ENCODE measurements at regions not wholly inside any gene's neighbourhood (a gene's known extent, or its start where the extent isn't known, plus 50 kb on each side); places are given as distances from the start of the nearest gene placed in this dataset.
A peak's percentile ranks its signal among the peaks of the same experiment; 100 is the strongest.

DNA sequence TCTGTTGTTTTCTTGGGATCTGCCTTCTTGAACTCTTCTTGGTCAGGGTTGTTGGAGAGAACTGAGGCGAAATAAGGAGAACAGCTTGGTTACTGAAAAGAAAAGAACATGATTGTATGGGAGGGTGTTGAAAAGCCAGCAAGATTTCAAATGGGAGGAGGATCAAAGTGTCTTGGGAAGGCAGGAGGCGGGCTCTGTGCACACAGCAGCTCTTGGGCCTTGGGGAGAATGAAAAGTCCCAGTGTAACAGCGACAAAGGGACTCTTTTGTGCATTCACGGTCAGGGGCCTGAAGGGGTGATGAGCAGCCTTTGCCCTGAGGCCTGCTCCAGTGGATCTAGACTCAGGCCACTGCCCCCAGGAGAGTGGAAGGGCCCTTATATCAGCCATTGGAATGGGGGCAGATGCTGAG lies 135.4 kb downstream of the ADAMTS15 start:
- DNase-seq (ENCODE audit: low read depth), result no peak

DNA sequence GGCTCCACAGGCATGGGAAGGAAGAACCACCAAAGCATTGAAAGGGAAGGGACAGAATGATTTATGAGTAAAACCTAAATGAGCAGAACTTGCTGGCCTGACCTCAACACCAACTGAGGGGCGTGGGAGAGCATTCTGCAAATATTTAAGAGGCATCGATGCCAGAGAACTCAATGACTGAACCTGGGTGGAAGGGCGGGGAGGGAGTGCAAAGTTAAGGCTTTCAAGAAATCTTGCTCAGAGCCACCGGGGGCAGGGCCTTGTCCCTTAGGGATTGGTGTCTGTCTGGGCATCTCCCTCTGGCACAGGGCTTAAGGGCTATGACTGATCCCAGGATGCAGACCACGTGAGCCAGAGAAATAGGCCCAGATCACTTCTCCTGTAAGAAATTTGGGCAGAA lies 137.1 kb downstream of the ADAMTS15 start:
- DNase-seq (ENCODE audit: low read depth), result no peak

DNA sequence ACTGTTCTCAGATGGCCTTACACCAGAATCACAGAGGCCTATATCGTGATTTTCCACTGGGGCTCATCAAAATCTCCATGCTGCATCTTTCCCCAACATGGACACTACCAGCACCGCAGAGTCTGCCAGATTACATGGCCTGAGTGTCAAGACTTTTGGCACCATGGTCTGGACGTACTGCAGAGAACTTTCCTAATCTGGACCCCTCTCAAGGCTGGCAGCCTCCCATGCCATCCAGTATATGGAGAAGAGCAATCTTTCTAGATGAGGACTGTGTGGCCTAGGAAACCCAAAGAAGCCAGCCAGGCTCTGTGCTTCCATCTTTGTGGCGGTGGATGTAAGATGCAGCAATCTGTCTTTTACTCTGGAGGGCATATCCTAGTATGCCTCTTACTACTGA lies 139.2 kb downstream of the ADAMTS15 start:
- no peak for DNase-seq (ENCODE audit: low read depth)

DNA sequence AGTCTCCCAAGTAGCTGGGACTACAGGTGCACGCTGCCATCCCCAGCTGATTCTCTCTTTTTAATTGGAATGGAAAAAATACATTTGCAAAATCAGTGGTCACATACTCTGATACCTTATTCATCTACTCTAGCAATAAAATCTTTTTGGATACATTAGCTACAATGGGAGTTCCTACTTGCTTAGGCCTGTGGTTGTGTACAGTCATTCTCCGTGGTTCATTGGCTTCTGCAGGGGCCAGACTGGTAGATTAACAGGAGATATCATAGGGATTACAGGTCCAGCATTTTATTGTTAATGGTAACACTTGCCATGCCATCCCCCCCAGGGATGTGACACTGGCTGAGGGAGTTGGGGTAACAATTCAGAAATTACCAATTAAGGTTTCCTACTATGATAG lies 140.0 kb downstream of the ADAMTS15 start:
- DNase-seq (ENCODE audit: low read depth), result no peak

DNA sequence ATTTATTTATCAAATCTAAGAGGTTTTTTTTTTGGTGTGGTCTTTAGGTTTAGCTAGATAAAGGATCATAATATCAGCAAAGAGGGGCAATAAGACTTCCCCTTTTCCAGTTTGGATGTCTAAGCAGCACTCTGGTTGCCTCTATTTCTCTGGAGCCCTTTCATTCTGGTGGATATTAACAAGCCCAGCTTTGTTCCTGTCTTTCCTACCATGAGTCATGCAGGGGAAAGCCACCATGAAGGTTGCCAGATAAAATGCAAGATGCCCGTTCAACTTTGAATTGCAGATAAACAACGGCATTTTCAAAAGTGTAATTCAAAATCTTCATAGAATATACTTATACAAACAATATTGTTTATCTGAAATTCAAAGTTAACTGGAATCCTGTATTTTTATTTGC lies 143.6 kb downstream of the ADAMTS15 start:
- no peak for DNase-seq (ENCODE audit: low read depth)

DNA sequence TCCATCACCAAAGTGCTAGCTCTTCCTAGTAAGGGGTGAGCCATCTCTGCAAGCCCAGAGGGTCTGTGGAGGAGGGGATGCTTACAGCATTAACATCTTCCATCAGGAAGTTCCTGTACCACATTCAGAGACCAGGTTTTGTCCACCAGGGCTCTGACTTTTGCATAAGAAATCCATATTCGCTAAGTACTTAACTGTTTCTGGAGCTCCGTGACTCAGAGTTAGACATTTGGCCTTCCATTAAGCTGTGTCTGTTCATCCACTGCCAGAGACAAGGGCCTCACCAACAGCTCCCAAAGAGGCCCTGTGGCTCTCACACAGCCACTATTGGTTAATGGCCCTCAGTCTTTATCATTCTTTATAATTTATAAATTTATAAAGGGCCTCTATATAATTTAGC lies 144.6 kb downstream of the ADAMTS15 start:
- DNase-seq (ENCODE audit: low read depth), result no peak

DNA sequence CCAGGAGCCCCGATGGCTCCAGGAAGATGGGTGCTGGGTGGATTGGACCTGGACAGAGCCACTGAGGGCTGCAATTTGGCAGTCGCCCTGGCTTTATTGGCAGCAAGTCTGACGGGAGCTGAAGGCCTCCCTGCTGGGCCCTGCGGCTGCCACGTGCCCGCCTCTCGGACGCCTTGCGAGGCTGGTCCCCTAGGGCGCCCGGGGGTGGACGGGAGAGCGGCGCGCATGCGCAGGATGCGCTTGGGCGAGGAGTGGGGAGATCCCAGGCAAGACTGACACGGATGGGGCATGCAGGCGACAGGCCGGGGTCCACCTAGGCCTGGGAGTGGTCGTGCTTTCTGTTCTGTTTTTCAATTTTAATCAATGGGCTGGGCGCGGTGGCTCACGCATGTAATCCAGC lies 150.0 kb downstream of the ADAMTS15 start:
- DNase-seq (ENCODE audit: low read depth), result no peak

DNA sequence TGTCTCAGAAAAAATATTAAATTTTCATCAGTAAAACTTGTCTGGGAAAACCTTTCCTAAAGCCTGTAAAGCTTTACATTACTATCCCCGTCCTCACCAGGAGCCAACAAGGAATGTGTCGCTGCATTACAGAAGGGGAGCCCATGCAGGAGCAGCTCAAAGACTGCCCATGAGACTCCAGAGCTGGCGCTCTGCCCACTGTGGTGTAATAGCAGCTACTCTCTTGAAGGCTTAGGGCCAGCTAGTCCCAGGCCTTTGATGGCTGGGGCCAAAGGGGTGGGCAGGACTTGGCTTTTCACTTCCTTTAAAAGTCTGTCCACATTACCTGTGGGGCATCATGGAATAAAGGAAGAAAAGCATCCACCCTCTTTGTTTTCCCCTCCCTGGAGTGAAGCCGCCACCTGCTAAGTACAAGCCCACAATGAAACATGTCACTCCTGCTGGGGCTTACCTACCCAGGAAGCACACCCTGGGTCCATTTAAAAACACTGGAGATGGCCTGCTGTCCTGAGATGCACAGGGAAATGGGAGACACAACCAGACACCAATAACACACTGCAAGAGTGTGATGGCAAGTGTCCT lies 150.7 kb downstream of the ADAMTS15 start:
- no peak for DNase-seq (ENCODE audit: low read depth)

DNA sequence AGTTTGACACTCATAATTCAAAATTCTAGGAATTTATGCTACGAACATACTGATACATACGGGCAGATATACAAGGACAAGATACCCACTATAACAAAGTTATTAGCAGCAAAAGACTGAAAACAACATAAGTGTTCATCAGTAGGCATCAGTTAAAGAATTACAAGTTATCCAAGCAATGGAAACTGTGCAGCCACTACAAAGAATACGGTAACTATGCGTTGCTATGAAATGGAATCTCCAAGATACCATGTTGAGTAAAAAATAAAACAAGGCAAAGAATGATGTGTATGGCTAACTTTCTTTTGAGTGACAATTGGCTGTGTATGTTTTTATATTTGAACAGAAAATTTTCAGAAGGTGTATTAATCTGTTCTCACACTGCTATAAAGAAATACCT lies 151.7 kb downstream of the ADAMTS15 start:
- DNase-seq (ENCODE audit: low read depth), result no peak

DNA sequence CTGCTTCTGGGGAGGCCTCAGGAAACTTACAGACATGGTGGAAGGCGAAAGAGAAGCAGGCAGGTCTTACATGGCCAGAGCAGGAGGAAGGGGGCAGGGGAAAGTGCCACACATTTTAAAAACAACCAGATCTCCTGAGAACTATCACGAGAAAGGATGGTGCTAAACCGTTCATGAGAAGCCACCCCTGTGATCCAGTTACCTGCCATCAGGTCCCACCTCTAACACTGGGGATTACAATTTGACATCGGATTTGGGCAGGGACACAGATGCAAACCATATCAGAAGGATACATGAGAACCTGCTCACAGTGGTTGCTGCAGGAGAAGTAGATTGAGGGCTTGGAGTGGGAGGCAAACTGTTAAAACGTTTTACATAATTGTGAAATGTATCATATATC lies 152.2 kb downstream of the ADAMTS15 start:
- no peak for DNase-seq (ENCODE audit: low read depth)

DNA sequence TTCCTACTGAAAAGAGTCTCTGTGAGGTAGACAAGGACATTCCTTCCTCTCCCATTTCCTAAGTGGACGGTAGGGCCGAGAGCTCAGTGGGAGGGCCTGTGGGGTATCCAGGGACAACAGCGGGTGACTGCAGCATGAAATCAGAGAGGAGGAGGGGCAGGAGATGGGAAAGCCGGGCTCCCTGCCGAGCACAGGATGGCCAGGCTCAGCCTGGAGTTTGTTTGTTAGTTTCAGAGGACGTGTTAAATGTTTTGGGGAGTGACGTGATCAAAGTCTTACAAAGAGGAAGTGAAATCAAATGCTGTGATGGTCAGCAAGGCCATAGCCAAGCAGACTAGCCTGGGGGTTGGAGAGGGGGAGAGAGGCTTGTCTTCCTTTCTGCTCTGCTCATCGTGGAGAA lies 152.7 kb downstream of the ADAMTS15 start:
- peak; percentile 44 for DNase-seq (ENCODE audit: low read depth)

DNA sequence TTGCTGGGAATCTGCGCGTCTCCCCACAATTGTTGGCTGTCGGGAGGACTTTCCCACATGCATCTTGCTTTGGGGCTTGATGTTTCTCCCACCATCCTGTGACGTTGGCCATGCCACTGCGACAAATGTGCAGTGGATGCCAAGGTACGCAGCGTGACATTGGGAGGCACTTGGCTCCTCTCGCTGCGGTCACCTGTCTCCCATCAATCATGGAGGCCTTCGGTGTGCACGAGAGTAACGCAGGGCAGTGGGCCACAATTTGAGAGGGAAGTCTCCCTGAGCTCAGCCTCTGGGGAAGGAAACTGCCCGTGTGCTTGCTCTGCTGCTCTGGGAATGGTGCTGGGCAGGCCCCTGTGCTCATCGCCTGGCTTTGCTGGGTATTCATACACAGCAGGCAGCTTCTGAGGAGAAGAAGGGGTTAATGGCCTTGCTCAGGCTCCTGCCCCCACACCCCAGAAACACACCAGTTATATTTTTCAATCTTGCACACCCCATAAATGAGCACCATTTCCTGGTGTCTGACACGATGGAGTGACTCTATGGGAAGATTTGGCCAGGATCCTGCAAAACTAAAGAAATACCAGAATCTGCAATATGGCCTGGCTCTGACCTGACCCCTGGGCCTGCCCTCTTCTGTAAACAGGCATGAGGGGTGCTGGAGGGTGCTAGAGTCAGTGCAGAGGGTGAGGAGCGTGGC lies 153.5 kb downstream of the ADAMTS15 start:
- DNase-seq (ENCODE audit: low read depth), result no peak

DNA sequence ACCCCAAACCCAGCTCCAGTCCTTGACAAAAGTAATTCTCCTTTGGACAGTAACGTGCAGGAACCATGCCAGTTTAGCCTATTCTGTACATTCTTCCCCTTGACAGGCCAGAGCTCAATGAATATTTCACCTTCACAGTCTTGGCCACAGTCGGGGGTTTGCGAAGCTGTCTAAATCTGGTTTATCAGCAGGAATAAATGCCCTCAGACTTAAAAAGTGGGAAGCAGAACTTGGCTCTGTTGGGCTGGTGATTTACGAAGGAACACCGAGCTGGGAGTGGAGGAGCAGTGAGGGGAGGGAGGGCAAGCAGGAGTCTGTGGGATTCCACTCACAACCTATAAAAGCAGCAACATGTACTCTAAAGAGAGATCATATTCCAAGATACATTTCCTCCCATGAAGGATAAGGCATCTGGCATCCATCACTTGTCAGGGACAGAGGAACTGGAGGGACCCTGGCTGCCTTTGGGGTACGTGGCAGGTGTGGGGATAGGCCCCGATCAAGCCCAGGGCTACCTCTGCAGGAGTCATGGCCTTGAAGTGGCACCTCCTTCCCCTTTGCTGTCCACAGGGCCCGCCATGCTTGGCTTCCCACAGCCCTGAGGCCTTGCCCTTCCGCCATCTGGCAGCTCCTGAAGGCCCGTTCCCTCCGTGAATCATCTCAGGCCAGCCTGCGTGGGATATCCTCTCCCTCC lies 154.3 kb downstream of the ADAMTS15 start:
- no peak for DNase-seq (ENCODE audit: low read depth)

DNA sequence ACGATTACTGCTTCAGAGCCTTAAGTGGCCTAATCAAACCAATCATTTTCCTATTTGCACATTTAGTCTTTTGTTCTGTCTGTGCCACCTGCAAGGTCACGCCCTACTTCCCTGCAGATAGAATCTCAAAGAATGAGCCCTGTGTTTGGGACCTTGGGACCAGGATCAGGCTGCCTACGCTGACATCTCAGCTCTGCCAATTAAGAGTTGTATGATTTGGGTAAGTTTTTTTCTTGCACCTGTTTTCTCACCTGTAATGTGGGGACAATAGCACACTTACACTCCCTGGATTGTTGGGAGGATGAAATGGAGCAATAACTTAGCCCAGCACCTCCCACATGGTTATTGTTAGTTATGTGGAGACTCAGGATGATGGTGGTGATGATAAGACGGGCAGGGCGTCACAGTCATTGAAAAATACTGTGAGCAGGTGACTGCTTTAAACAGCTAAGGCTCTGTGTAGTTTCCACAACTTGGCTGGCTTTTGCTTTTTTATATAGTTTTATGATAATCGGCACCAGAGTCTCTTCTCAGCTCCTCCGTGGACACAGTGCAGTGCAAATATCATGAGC lies 155.0 kb downstream of the ADAMTS15 start:
- DNase-seq (ENCODE audit: low read depth), result no peak

DNA sequence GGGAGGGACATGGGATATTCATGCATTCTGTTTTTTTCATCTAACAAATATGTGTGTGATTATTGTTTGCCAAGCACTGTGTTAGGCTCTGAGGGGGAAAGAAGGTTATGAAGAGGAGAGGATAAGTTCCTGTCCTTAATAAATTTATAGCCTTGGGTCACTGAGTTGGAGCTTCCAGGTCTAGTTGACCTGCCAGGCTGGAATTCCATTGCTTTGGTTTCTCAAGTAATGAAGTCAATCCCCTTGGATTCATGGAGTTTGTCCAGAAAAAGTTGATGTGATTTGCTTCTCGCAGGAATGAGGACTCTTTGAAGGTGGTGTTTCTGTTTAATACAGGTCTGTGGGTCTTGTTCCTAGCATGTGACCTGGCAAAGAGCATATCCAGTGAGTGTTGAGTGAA lies 156.2 kb downstream of the ADAMTS15 start:
- DNase-seq (ENCODE audit: low read depth), result no peak

DNA sequence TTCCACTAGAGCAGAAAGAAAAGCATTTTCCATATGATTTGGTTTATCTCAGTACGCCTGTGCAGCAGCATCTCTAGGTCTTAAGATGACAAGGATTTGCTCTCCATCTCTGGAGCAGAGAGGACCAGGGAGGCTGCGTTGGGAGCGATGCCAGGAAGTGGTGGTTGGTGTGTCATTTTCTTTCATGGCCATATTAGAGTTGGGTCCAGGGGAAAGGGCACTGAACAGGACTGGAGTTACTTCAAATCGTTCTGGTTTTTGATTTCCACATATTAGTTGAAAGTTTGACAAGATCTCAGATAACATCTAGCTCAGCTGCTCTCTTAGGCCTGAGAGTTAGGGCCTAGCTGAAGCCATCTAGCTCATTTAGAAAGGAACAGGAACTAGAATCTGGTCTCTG lies 157.7 kb downstream of the ADAMTS15 start:
- no peak for DNase-seq (ENCODE audit: low read depth)

DNA sequence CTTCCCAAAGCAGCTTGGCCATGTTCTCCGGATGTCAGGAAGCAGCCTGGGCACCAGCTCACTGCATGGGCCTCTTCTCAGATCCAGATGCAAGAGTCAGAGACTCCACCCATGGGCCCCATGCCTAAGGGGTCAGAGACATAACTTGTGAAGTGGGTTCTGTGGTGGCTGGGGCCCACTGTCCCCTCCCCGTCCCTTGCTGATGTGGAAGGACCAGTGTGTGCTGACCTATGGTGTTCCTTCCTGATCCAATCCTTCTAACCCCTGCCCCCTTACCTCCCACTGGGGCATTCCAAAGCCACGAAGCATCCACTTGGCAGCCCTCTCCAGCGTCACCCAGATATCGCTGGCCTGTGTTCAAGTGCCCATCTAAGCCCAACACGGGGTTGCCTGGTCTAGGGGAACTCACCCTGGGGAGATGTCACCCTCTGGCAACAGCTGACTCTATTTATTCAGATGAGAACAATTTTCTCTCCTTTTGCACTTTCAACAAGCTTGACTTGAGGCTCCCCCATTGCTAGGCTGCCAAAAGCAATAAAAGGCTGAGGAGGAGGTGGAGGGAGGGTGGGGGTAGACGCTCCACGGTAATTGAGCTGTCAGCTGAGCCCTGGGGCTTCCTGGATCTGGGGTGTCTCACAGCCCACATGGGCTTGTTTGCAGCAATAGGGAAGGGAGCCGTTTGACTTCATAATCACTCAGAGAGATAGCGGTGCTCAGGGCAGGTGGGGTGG lies 158.5 kb downstream of the ADAMTS15 start:
- DNase-seq (ENCODE audit: low read depth), result no peak

DNA sequence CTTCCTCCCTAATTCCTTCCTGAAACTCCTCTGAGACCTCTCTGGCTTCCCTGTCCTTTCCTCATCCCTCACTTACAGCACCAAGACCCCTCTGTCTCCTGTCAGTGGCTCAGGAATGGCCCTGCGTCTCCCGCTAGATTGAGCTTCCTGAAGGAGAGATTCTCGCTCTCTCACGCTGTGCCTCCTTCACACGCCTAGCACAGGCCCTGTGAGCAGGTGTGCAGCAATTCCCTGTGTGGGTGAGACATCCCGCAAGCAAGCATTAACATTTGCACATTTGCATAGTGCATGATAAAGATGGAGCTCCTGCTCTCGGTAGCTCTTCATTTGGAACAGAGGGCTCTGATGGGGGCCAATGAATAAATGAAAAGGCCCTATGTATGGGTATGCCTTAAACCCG lies 159.8 kb downstream of the ADAMTS15 start:
- DNase-seq (ENCODE audit: low read depth), result no peak

DNA sequence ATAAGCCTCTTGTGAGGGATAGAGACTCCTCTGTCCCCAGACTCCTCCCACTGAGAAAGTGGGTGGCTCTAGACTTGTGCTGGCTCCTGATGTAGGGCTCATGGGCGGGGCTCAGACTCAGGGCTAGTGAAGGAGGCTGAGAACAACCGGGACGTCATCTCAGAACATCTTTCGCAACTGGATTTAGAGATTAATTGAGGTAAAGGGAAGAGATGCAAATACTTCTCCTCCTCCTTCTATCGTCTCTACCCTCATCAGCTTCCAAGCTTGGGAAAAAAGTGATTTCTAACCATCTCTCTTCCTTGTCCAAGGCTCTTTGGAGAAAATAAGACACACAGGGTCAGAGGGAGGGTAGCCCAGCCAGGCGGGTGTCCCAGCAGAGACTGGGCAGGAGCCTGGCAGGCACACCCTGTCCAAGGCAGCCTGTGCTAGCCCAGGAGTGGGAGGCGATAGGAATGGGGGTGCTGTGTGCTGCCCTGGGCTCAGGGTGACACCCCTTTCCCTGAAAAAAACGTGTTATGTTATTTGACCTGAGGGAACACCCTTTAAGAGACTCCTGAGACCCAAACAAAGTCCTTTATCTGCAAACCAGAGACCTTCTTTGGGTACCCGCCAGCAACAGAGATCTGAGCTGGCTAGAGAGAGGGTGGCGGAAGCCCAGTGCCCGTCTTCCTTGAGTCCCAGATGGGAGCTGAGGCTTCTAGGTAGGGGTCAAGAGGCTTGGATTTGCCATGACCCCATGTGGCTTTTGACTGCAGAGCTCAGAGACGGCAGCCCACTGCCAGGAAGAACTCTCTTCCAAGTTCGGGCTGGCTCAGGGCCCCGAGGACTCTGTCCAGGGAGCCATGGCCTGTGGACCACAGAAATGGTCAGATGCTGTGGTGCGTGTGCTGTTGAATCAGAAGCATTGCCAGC lies 160.9 kb downstream of the ADAMTS15 start:
- DNase-seq (ENCODE audit: low read depth), result no peak

DNA sequence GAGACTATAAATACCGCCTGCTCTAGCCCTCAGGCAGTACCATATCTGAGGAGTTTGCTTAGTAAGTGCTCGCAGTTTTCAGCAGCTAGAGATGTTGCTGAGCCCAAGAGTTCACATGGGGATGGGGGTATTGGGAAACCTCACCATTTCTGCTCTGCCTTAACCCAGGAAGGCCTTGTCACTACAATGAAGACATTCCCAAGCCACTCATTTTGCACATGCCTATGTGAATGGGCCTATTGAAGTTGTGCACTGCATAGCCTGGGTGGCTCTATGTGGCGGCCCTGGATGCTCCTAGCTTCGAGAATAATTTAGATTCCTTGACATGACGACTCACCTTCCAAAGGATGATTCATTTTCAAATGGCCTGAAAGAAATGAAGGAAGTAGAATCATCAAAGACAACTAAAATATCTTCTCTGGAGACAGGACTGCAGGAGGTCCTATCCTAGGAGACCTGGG lies 163.4 kb downstream of the ADAMTS15 start:
- DNase-seq (ENCODE audit: low read depth), result no peak

DNA sequence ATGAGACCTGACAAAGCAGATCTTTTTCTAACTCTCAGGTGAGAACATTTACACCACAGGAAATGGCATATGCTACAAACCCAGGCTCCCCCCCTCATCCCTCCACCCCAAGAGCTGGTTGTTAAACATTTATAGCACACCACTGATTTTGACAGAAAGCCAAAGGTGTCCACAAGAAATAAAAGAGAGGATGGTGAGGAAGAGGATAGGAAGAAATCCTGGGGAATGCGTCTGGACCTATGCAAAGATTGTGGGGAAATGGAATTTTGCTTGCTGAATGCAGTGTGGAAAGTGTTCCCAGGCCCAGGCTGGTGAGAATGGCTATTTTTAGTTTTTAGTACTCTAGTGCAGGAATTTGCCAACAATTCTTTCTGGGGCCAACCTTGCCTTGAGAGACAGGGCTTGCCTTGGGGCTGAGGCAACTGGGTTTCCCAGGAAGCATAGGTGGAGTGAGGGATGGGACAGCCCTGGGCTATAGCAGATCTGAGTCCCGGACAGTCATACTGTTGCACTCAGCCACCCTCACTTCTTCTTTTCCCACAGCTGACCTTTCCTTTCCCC lies 163.9 kb downstream of the ADAMTS15 start:
- no peak for DNase-seq (ENCODE audit: low read depth)
